HCT116 (cell line): ENCODE measurements at regions not wholly inside any gene's neighbourhood (a gene's known extent, or its start where the extent isn't known, plus 50 kb on each side); places are given as distances from the start of the nearest gene placed in this dataset.

Source experiments
- ATAC-seq: fragments of 200-7000 bp; cut with Tn5 transposase; 2 replicates; pipeline ENCODE4 v1.9.1; 2020; ENCODE audit warnings: mild to moderate bottlenecking, moderate library complexity
- BruUV-seq: library from RNA; stranded (reverse); fragments of 400-500 nt; replicated peaks from 2 replicates; lab custom pipeline; 2021; lab: Mats Ljungman, UMichigan
- CTCF ChIA-PET: fragments of 300-600 bp; sonication (Branson Sonifier 250); formaldehyde crosslinking; loops from one replicate; lab custom pipeline; 2021; ENCODE audit warnings: antibody characterized with exemption; lab: Charles Lee
- POLR2A ChIA-PET: fragments of 300-600, 350-600 bp; sonication (Branson Sonifier 250); formaldehyde crosslinking; loops from one replicate; lab custom pipeline; 2021; ENCODE audit warnings: antibody characterized with exemption; lab: Charles Lee
- RAD21 ChIA-PET, 2 experiments: fragments of 300-600 bp; sonication (Branson Sonifier 250); formaldehyde crosslinking; loops; one replicate each; lab custom pipeline; 2023; ENCODE audit warnings: low total read pairs in 2 of 2; ENCODE audit not compliant: uncharacterized antibody in 2 of 2, unreplicated experiment in 2 of 2, low non-redundant PET in 1 of 2; lab: Charles Lee
- DNase-seq: peaks from one replicate; pipeline ENCODE4 v3.0.0-alpha.2; 2010; ENCODE audit warnings: low read depth, low spot score
- H2AFZ ChIP-seq: fragments of 200-600 bp; shearing (Covaris generic), sonication (generic); 2 replicates; pipeline ENCODE4 v1.6.1; 2017; ENCODE audit warnings: low read depth, mixed run types, mixed read lengths, antibody characterized with exemption, low read length; ENCODE audit not compliant: poor library complexity, severe bottlenecking
- H3K27ac ChIP-seq: 2 replicates; pipeline ENCODE4 v1.5.1; 2012; ENCODE audit warnings: low read depth, low read length
- H3K27me3 ChIP-seq: fragments of 200-600 bp; sonication (generic); 2 replicates; pipeline ENCODE4 v1.6.1; 2016; ENCODE audit warnings: mixed run types, low read length, mixed read lengths; ENCODE audit not compliant: insufficient read depth
- H3K36me3 ChIP-seq, 2 experiments: fragments of 200-500 bp in 1 of 2; fragments of 200-600 bp in 1 of 2; sonication (Bioruptor generic) in 1 of 2; sonication (generic) in 1 of 2; 2 replicates each; pipeline versions ENCODE4 v1.5.1 to v1.6.1; 2014 to 2016; ENCODE audit warnings: low read length in 2 of 2, inconsistent platforms in 1 of 2, mixed read lengths in 1 of 2, mixed run types in 1 of 2; ENCODE audit not compliant: insufficient read depth in 2 of 2, control insufficient read depth in 1 of 2
- H3K4me1 ChIP-seq, 2 experiments: fragments of 200-600 bp in 1 of 2; sonication (generic) in 1 of 2; 2 replicates each; pipeline versions ENCODE4 v1.5.1 to v1.6.1; 2012 to 2017; ENCODE audit warnings: low read length in 2 of 2, inconsistent platforms in 1 of 2, mild to moderate bottlenecking in 1 of 2, mixed read lengths in 1 of 2, mixed run types in 1 of 2, moderate library complexity in 1 of 2; ENCODE audit not compliant: insufficient read depth in 2 of 2, control insufficient read depth in 1 of 2
- H3K4me2 ChIP-seq: fragments of 200-600 bp; sonication (generic); 2 replicates; pipeline ENCODE4 v1.6.1; 2017; ENCODE audit warnings: mixed run types, low read length, mixed read lengths
- H3K4me3 ChIP-seq, 2 experiments: fragments of 200-600 bp in 1 of 2; sonication (generic) in 1 of 2; replicated peaks in 1 of 2; 2 replicates each; pipeline ENCODE4 v1.5.1; 2011 to 2016; ENCODE audit warnings: low read length in 2 of 2, control low read depth in 1 of 2, low read depth in 1 of 2, mild to moderate bottlenecking in 1 of 2, mixed read lengths in 1 of 2, mixed run types in 1 of 2
- H3K79me2 ChIP-seq: fragments of 200-600 bp; sonication (generic); 2 replicates; pipeline ENCODE4 v1.6.1; 2017; ENCODE audit warnings: mild to moderate bottlenecking, mixed run types, low read length, moderate library complexity, mixed read lengths; ENCODE audit not compliant: insufficient read depth
- H3K9ac ChIP-seq: fragments of 200-600 bp; sonication (generic); 2 replicates; pipeline ENCODE4 v1.6.1; 2016; ENCODE audit warnings: low read length, mixed read lengths
- H3K9me2 ChIP-seq: fragments of 200-600 bp; sonication (generic), shearing (Covaris generic); 2 replicates; pipeline ENCODE4 v1.6.1; 2017; ENCODE audit warnings: mixed run types, mild to moderate bottlenecking, moderate library complexity; ENCODE audit not compliant: insufficient read depth
- H3K9me3 ChIP-seq, 2 experiments: fragments of 200-500 bp in 1 of 2; fragments of 200-600 bp in 1 of 2; sonication (Bioruptor generic) in 1 of 2; sonication (generic) in 1 of 2; 2 replicates each; pipeline ENCODE4 v1.6.1; 2014 to 2017; ENCODE audit warnings: low read length in 2 of 2, mixed read lengths in 2 of 2, inconsistent platforms in 1 of 2, low read depth in 1 of 2, mild to moderate bottlenecking in 1 of 2, mixed run types in 1 of 2, moderate library complexity in 1 of 2; ENCODE audit not compliant: control insufficient read depth in 1 of 2, insufficient read depth in 1 of 2
- H4K20me1 ChIP-seq: fragments of 200-600 bp; sonication (generic), shearing (Covaris generic); 2 replicates; pipeline ENCODE4 v1.6.1; 2017; ENCODE audit warnings: mixed run types, mild to moderate bottlenecking, moderate library complexity; ENCODE audit not compliant: insufficient read depth
- CBX3 ChIP-seq: IDR thresholded peaks from 2 replicates; pipeline ENCODE4 v1.6.1; 2012; ENCODE audit warnings: low read depth
- CEBPB ChIP-seq: IDR thresholded peaks from 2 replicates; pipeline ENCODE4 v1.6.1; 2012; ENCODE audit warnings: low read depth
- EZH2 ChIP-seq: fragments of 200-600 bp; sonication (generic); IDR thresholded peaks from 2 replicates; pipeline ENCODE4 v1.6.1; 2017; ENCODE audit warnings: antibody characterized with exemption, mixed run types
- RAD21 ChIP-seq: IDR thresholded peaks from 2 replicates; pipeline ENCODE4 v1.6.1; 2012; ENCODE audit warnings: low read depth, mild to moderate bottlenecking
- SIN3A ChIP-seq: IDR thresholded peaks from 2 replicates; pipeline ENCODE4 v1.6.1; 2012; ENCODE audit warnings: low read depth
- SP1 ChIP-seq: IDR thresholded peaks from 2 replicates; pipeline ENCODE4 v1.6.1; 2012; ENCODE audit warnings: low read depth
- SRF ChIP-seq: IDR thresholded peaks from 2 replicates; pipeline ENCODE4 v1.6.1; 2012; ENCODE audit warnings: low read depth
- YY1 ChIP-seq: IDR thresholded peaks from 2 replicates; pipeline ENCODE4 v1.6.1; 2011; ENCODE audit warnings: low read length, low read depth, moderate library complexity, mild to moderate bottlenecking; ENCODE audit not compliant: insufficient replicate concordance; ENCODE audit errors: extremely low read depth
- ZFX ChIP-seq: fragments of 450-650 bp; IDR thresholded peaks from 2 replicates; pipeline ENCODE4 v1.6.1; 2017
- intact Hi-C: fragments of 100-400 bp; cut with micrococcal nuclease; formaldehyde crosslinking; loops from 2 replicates; pipeline ENCODE4 v1.10.0; 2022
- TF ChIP-seq, protein P1 (sequence below): IDR thresholded peaks from 2 replicates; pipeline ENCODE4 v1.6.1; 2012
- TF ChIP-seq, protein P2 (sequence below): IDR thresholded peaks from 2 replicates; pipeline ENCODE4 v1.6.1; 2012
- TF ChIP-seq, protein P3 (sequence below), 3 experiments: fragments of 200-600 bp in 1 of 3; sonication (generic) in 1 of 3; IDR thresholded peaks in 2 of 3; conservative IDR thresholded peaks in 1 of 3; 2 replicates each; pipeline ENCODE4 v1.5.1; 2012 to 2017; ENCODE audit warnings: low read depth in 2 of 3, low read length in 2 of 3, antibody characterized with exemption in 1 of 3, borderline replicate concordance in 1 of 3, control low read depth in 1 of 3, mild to moderate bottlenecking in 1 of 3, mixed read lengths in 1 of 3, mixed run types in 1 of 3, moderate library complexity in 1 of 3; ENCODE audit not compliant: insufficient read depth in 1 of 3
- TF ChIP-seq, protein P4 (sequence below): IDR thresholded peaks from 2 replicates; pipeline ENCODE4 v1.6.1; 2012; ENCODE audit warnings: low read depth

DNA sequence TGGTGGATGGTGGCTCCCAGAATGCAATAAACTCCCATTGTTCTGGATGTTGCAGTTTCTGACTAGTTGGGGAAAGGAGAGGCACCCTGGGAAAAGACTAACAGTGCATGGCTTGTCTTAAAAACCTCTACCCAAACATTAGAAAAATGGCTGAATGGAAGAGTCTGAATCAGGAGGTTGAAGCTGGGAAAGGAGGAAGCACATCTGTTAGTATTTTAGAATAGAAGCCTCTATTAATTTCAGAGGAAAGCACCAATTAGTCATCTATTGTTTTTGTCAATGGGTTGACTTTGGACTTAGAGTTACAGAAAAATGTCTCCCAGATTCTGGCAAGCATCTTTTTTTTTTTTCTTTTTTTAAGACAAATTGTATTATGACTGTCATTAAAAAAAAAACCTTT lies 56.1 kb upstream of the ELMO1 start:
- Histone ChIP-seq H3K9me2 (no peaks in the 10 kb centered on the region), H3K4me2 (no peak overlapping the region), H3K9ac (no peak overlapping the region), H3K79me2 (no peaks in the 10 kb centered on the region), H3K9me3 (no peaks in the 10 kb centered on the region), H3K4me3 (no peak overlapping the region), H3K36me3 (no peaks in the 10 kb centered on the region), H4K20me1 (no peaks in the 10 kb centered on the region), H3K27ac (no peak overlapping the region), H2AFZ (no peak overlapping the region), H3K4me1 (no peaks in the 10 kb centered on the region), H3K27me3 (peaks cover 6% of the 10 kb centered on the region)
- TF ChIP-seq ZFX (no peak), RAD21 (no peak), SP1 (no peak), EZH2 (no peak), YY1 (no peak), SIN3A (no peak), CEBPB (no peak), CBX3 (no peak), SRF (no peak)
- TF ChIP-seq, protein P1, sequence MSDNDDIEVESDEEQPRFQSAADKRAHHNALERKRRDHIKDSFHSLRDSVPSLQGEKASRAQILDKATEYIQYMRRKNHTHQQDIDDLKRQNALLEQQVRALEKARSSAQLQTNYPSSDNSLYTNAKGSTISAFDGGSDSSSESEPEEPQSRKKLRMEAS = no peak
- TF ChIP-seq, protein P2, sequence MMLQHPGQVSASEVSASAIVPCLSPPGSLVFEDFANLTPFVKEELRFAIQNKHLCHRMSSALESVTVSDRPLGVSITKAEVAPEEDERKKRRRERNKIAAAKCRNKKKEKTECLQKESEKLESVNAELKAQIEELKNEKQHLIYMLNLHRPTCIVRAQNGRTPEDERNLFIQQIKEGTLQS = no peak
- TF ChIP-seq, protein P3, sequence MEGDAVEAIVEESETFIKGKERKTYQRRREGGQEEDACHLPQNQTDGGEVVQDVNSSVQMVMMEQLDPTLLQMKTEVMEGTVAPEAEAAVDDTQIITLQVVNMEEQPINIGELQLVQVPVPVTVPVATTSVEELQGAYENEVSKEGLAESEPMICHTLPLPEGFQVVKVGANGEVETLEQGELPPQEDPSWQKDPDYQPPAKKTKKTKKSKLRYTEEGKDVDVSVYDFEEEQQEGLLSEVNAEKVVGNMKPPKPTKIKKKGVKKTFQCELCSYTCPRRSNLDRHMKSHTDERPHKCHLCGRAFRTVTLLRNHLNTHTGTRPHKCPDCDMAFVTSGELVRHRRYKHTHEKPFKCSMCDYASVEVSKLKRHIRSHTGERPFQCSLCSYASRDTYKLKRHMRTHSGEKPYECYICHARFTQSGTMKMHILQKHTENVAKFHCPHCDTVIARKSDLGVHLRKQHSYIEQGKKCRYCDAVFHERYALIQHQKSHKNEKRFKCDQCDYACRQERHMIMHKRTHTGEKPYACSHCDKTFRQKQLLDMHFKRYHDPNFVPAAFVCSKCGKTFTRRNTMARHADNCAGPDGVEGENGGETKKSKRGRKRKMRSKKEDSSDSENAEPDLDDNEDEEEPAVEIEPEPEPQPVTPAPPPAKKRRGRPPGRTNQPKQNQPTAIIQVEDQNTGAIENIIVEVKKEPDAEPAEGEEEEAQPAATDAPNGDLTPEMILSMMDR (IDR thresholded peaks at IDR 0.05 in 2 of 3, conservative IDR thresholded peaks at IDR 0.05 in 1 of 3; ENCODE audit: borderline replicate concordance in 1 of 3, insufficient read depth in 1 of 3, low read depth in 2 of 3, low read length in 2 of 3) = no peak
- TF ChIP-seq, protein P4, sequence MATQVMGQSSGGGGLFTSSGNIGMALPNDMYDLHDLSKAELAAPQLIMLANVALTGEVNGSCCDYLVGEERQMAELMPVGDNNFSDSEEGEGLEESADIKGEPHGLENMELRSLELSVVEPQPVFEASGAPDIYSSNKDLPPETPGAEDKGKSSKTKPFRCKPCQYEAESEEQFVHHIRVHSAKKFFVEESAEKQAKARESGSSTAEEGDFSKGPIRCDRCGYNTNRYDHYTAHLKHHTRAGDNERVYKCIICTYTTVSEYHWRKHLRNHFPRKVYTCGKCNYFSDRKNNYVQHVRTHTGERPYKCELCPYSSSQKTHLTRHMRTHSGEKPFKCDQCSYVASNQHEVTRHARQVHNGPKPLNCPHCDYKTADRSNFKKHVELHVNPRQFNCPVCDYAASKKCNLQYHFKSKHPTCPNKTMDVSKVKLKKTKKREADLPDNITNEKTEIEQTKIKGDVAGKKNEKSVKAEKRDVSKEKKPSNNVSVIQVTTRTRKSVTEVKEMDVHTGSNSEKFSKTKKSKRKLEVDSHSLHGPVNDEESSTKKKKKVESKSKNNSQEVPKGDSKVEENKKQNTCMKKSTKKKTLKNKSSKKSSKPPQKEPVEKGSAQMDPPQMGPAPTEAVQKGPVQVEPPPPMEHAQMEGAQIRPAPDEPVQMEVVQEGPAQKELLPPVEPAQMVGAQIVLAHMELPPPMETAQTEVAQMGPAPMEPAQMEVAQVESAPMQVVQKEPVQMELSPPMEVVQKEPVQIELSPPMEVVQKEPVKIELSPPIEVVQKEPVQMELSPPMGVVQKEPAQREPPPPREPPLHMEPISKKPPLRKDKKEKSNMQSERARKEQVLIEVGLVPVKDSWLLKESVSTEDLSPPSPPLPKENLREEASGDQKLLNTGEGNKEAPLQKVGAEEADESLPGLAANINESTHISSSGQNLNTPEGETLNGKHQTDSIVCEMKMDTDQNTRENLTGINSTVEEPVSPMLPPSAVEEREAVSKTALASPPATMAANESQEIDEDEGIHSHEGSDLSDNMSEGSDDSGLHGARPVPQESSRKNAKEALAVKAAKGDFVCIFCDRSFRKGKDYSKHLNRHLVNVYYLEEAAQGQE = no peak
- POLR2A ChIA-PET = no interaction called here
- RAD21 ChIA-PET = no interaction called here
- BruUV-seq = no TSS peak
- intact Hi-C loops = no loop called here
- no peak for ATAC-seq
- CTCF ChIA-PET = interaction anchor here (1.2 kb wide), 1 partner anchor 9 kb away, joined by 6 read pairs; no protein-coding TSS in a partner anchor
- DNase-seq = no peak
